22Rv1 (cell line): ENCODE measurements at regions not wholly inside any gene's neighbourhood (a gene's known extent, or its start where the extent isn't known, plus 50 kb on each side); places are given as distances from the start of the nearest gene placed in this dataset.

ENCODE experiments used
- H3K27ac ChIP-seq: fragments of 450-650 bp; 2 replicates; pipeline ENCODE4 v1.5.1; 2017
- CTCF ChIP-seq: fragments of 450-650 bp; IDR thresholded peaks from 2 replicates; pipeline ENCODE4 v1.5.1; 2017; ENCODE audit warnings: mild to moderate bottlenecking
- ZFX ChIP-seq: fragments of 450-650 bp; IDR thresholded peaks from 2 replicates; pipeline ENCODE4 v1.6.1; 2017; ENCODE audit warnings: antibody characterized with exemption, borderline replicate concordance

GRCh38 chr6:90669420-90669819, 82.5 kb upstream of the MAP3K7 start:
- H3K27ac ChIP-seq, result no peak overlapping the region
- TF ChIP-seq CTCF (no peak), ZFX (no peak)

GRCh38 chr6:90668141-90668540, 81.3 kb upstream of the MAP3K7 start:
- no peak overlapping the region for H3K27ac ChIP-seq
- TF ChIP-seq CTCF, result no peak
- TF ChIP-seq ZFX, result no peak

- H3K27ac ChIP-seq, result no peak overlapping the region
- TF ChIP-seq ZFX, result no peak
- TF ChIP-seq CTCF, result no peak
These were observed 77.0 kb upstream of the MAP3K7 start for GRCh38 chr6:90663873-90664272.

- H3K27ac ChIP-seq, result no peak overlapping the region
- TF ChIP-seq ZFX (no peak), CTCF (no peak)
These were observed 76.2 kb upstream of the MAP3K7 start for GRCh38 chr6:90663106-90663505.

- H3K27ac ChIP-seq, result no peak overlapping the region
- TF ChIP-seq CTCF (no peak), ZFX (no peak)
These were observed 74.1 kb upstream of the MAP3K7 start for GRCh38 chr6:90660931-90661330.

- no peak for TF ChIP-seq CTCF
- TF ChIP-seq ZFX, result no peak
- no peak overlapping the region for H3K27ac ChIP-seq
These were observed 71.6 kb upstream of the MAP3K7 start for GRCh38 chr6:90658497-90658896.

- TF ChIP-seq CTCF, result no peak
- no peak for TF ChIP-seq ZFX
- no peak overlapping the region for H3K27ac ChIP-seq
These were observed 69.5 kb upstream of the MAP3K7 start for GRCh38 chr6:90656325-90656724.
